ENCODE measurements at regions not wholly inside any gene's neighbourhood (a gene's known extent, or its start where the extent isn't known, plus 50 kb on each side); places are given as distances from the start of the nearest gene placed in this dataset.

DNA sequence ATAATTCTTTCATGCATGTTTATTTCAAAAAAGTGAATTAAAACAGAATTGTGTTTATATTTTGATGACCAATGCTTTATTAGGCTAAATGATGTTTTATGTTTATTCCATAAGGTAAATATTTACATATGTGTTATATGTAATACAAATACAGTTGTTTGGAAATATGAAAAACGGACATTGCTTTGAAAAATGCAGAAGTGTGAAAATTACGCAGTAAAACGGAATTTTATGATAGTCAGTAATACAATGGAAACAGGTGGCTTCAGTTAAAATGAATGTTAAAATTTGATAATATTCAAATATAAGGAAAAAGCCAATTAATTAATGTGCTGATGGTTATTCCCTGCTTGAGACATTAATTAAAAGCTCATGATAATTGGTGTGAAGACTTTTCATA, 1633.8 kb downstream of the MAT2B start:
- in situ Hi-C loops (cut with HindIII; ENCODE audit: extremely low pct_ligation_motif_present, low pct_unique_long_range_greater_than_20kb), result no loop called here
- Histone ChIP-seq H3K9me3 (ENCODE audit: low read length) (peaks cover 63% of the 10 kb centered on the region), H3K4me1 (ENCODE audit: insufficient read depth, low read length) (no peaks in the 10 kb centered on the region), H3K4me3 (replicated peaks in 1 of 3; ENCODE audit: insufficient read depth in 1 of 3, low read depth in 2 of 3, low read length in 3 of 3) (no peak overlapping the region), H3K79me2 (ENCODE audit: insufficient read depth, low read length) (no peaks in the 10 kb centered on the region), H4K20me1 (ENCODE audit: insufficient read depth, low read length) (no peaks in the 10 kb centered on the region), H3K27me3 (ENCODE audit: control insufficient read depth in 1 of 2, insufficient read depth in 2 of 2, low read length in 2 of 2) (no peaks in the 10 kb centered on the region), H3K9ac (ENCODE audit: insufficient read depth, low read depth, low read length) (no peak overlapping the region), H3K36me3 (replicated peaks in 1 of 2; ENCODE audit: control insufficient read depth in 1 of 2, insufficient read depth in 2 of 2, low read length in 2 of 2) (no peaks in the 10 kb centered on the region), H3K27ac (ENCODE audit: extremely low read length, insufficient read depth, low read length) (no peak overlapping the region), H2AFZ (ENCODE audit: low read length) (no peak overlapping the region), H3K4me2 (ENCODE audit: low read depth, low read length) (no peak overlapping the region)
- ChIA-PET POLR2A (no interaction called here), CTCF (ENCODE audit: low intra/inter-chr PET ratio, low total read pairs) (no interaction called here)
- BruUV-seq (replicated peaks), result no TSS peak
- ATAC-seq (no peak), DNase-seq (ENCODE audit: low spot score) (no peak), FAIRE-seq (no peak)
- intact Hi-C loops (cut with micrococcal nuclease; ENCODE audit: unreplicated experiment), result no loop called here
- WGBS (ENCODE audit: low lambda C conversion rate), result under 1% methylated on average over 3 of the region's 3 CpGs
- TF ChIP-seq MAFK (conservative IDR thresholded peaks at IDR 0.05 in 1 of 2, IDR thresholded peaks at IDR 0.05 in 1 of 2; ENCODE audit: low read length in 2 of 2), result 0 out of 4 replicates have a peak, but pooled peaks of 1 of the 2 experiments have one; percentile 21
- TF ChIP-seq, protein P1, sequence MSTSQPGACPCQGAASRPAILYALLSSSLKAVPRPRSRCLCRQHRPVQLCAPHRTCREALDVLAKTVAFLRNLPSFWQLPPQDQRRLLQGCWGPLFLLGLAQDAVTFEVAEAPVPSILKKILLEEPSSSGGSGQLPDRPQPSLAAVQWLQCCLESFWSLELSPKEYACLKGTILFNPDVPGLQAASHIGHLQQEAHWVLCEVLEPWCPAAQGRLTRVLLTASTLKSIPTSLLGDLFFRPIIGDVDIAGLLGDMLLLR (CRISPR knock-in tag; IDR thresholded peaks at IDR 0.05), result no peak

- no peak for DNase-seq (ENCODE audit: low spot score)
- Histone ChIP-seq H3K27me3 (ENCODE audit: control insufficient read depth in 1 of 2, insufficient read depth in 2 of 2, low read length in 2 of 2) (no peaks in the 10 kb centered on the region), H3K9me3 (ENCODE audit: low read length) (peaks cover 67% of the 10 kb centered on the region), H2AFZ (ENCODE audit: low read length) (no peak overlapping the region), H3K79me2 (ENCODE audit: insufficient read depth, low read length) (no peaks in the 10 kb centered on the region), H3K4me2 (ENCODE audit: low read depth, low read length) (no peak overlapping the region), H3K4me3 (replicated peaks in 1 of 3; ENCODE audit: insufficient read depth in 1 of 3, low read depth in 2 of 3, low read length in 3 of 3) (no peak overlapping the region), H3K9ac (ENCODE audit: insufficient read depth, low read depth, low read length) (no peak overlapping the region), H3K36me3 (replicated peaks in 1 of 2; ENCODE audit: control insufficient read depth in 1 of 2, insufficient read depth in 2 of 2, low read length in 2 of 2) (no peaks in the 10 kb centered on the region), H3K27ac (ENCODE audit: extremely low read length, insufficient read depth, low read length) (no peak overlapping the region), H3K4me1 (ENCODE audit: insufficient read depth, low read length) (no peaks in the 10 kb centered on the region), H4K20me1 (ENCODE audit: insufficient read depth, low read length) (no peaks in the 10 kb centered on the region)
- ChIA-PET CTCF (ENCODE audit: low intra/inter-chr PET ratio, low total read pairs) (no interaction called here), POLR2A (no interaction called here)
- in situ Hi-C loops (cut with HindIII; ENCODE audit: extremely low pct_ligation_motif_present, low pct_unique_long_range_greater_than_20kb) (no loop called here), intact Hi-C loops (cut with micrococcal nuclease; ENCODE audit: unreplicated experiment) (no loop called here)
- ATAC-seq, result no peak
- under 1% methylated on average over 3 of the region's 3 CpGs for WGBS (ENCODE audit: low lambda C conversion rate)
- TF ChIP-seq E2F2 (CRISPR knock-in tag; IDR thresholded peaks at IDR 0.05; ENCODE audit: borderline replicate concordance), result no peak
- TF ChIP-seq EHMT2 (IDR thresholded peaks at IDR 0.05; ENCODE audit: borderline replicate concordance, low read depth, low read length), result no peak
- TF ChIP-seq ZKSCAN1 (IDR thresholded peaks at IDR 0.05; ENCODE audit: low read length), result no peak
- TF ChIP-seq RARA (CRISPR knock-in tag; IDR thresholded peaks at IDR 0.05), result no peak
- no peak for TF ChIP-seq GFI1 (CRISPR knock-in tag; IDR thresholded peaks at IDR 0.05; ENCODE audit: borderline replicate concordance)
- no peak for TF ChIP-seq ZNF354B (CRISPR knock-in tag; IDR thresholded peaks at IDR 0.05)
- no peak for TF ChIP-seq ZNF124 (CRISPR knock-in tag; IDR thresholded peaks at IDR 0.05)
- no peak for TF ChIP-seq ZNF709 (CRISPR knock-in tag; IDR thresholded peaks at IDR 0.05)
- no peak for TF ChIP-seq POGK (CRISPR knock-in tag; conservative IDR thresholded peaks at IDR 0.05)
- TF ChIP-seq AHR (CRISPR knock-in tag; IDR thresholded peaks at IDR 0.05), result no peak
- TF ChIP-seq RBM39 (IDR thresholded peaks at IDR 0.05; ENCODE audit: low read depth, low read length, poor library complexity, severe bottlenecking), result no peak
- TF ChIP-seq TBP (CRISPR knock-in tag; IDR thresholded peaks at IDR 0.05), result no peak
- no peak for TF ChIP-seq MTF1 (CRISPR knock-in tag; IDR thresholded peaks at IDR 0.05)
- no peak for TF ChIP-seq ZNF546 (CRISPR knock-in tag; conservative IDR thresholded peaks at IDR 0.05)
- TF ChIP-seq KAT7 (CRISPR knock-in tag; IDR thresholded peaks at IDR 0.05; ENCODE audit: borderline replicate concordance), result no peak
- BruUV-seq (replicated peaks), result no TSS peak
- FAIRE-seq, result no peak
Measured at GRCh38 chr5:165139721-165140120, 1634.3 kb downstream of the MAT2B start.
